HepG2 (cell line): ENCODE measurements at regions not wholly inside any gene's neighbourhood (a gene's known extent, or its start where the extent isn't known, plus 50 kb on each side); places are given as distances from the start of the nearest gene placed in this dataset.
A peak's percentile ranks its signal among the peaks of the same experiment; 100 is the strongest.

Source experiments
- ATAC-seq: fragments of 200-7000 bp; cut with Tn5 transposase; 3 replicates; pipeline ENCODE4 v1.9.1; 2020; ENCODE audit warnings: mild to moderate bottlenecking, moderate library complexity
- BruUV-seq: library from RNA; stranded (reverse); fragments of 400-500 nt; replicated peaks from 2 replicates; lab custom pipeline; 2021; lab: Mats Ljungman, UMichigan
- CTCF ChIA-PET: fragments of 300-600 bp; formaldehyde crosslinking; extraction: SDS; loops from one replicate; lab custom pipeline; 2021; ENCODE audit warnings: low total read pairs, inconsistent platforms, low intra/inter-chr PET ratio; lab: Yijun Ruan, JAX
- POLR2A ChIA-PET: fragments of 350-600 bp; sonication (Branson Sonifier 250); formaldehyde crosslinking; loops from one replicate; lab custom pipeline; 2020; ENCODE audit warnings: antibody characterized with exemption, inconsistent platforms; lab: Yijun Ruan, JAX
- DNase-seq: peaks from one replicate; pipeline ENCODE4 v3.0.0-alpha.2; 2015; ENCODE audit warnings: low spot score
- FAIRE-seq: peaks from 3 replicates; lab custom pipeline; 2011; peaks lifted over from hg19 to GRCh38; lab: Jason Lieb, UNC
- H2AFZ ChIP-seq: one replicate; pipeline ENCODE4 v1.6.1; 2011; ENCODE audit warnings: low read length, inconsistent platforms
- H3K27ac ChIP-seq: fragments of 300-600 bp; 3 replicates; pipeline ENCODE4 v1.8.0; 2011; ENCODE audit warnings: mixed run types, mild to moderate bottlenecking, mixed read lengths, low read length, inconsistent platforms; ENCODE audit not compliant: insufficient read depth; ENCODE audit errors: extremely low read length
- H3K27me3 ChIP-seq, 2 experiments: fragments of 200-600 bp in 1 of 2; 2 replicates in 1 of 2; 3 replicates in 1 of 2; pipeline versions ENCODE4 v1.6.0 to v1.8.0; 2011; ENCODE audit warnings: low read length in 2 of 2, mild to moderate bottlenecking in 2 of 2, moderate library complexity in 2 of 2, inconsistent platforms in 1 of 2; ENCODE audit not compliant: insufficient read depth in 2 of 2, control insufficient read depth in 1 of 2
- H3K36me3 ChIP-seq, 2 experiments: fragments of 200-600 bp in 1 of 2; replicated peaks in 1 of 2; 2 replicates in 1 of 2; 3 replicates in 1 of 2; pipeline versions ENCODE4 v1.5.1 to v1.8.0; 2011; ENCODE audit warnings: low read length in 2 of 2, inconsistent platforms in 1 of 2; ENCODE audit not compliant: insufficient read depth in 2 of 2, control insufficient read depth in 1 of 2
- H3K4me1 ChIP-seq: 2 replicates; pipeline ENCODE4 v1.5.1; 2012; ENCODE audit warnings: low read length, inconsistent platforms; ENCODE audit not compliant: insufficient read depth
- H3K4me2 ChIP-seq: 2 replicates; pipeline ENCODE4 v1.6.0; 2011; ENCODE audit warnings: low read depth, low read length, inconsistent platforms
- H3K4me3 ChIP-seq, 3 experiments: fragments of 200-600 bp in 1 of 3; sonication (generic), shearing (Covaris generic) in 1 of 3; replicated peaks in 1 of 3; 2 replicates each; pipeline ENCODE4 v1.5.1; 2011 to 2016; ENCODE audit warnings: low read length in 3 of 3, inconsistent platforms in 2 of 3, low read depth in 2 of 3, mild to moderate bottlenecking in 2 of 3, control low read depth in 1 of 3, mixed read lengths in 1 of 3; ENCODE audit not compliant: insufficient read depth in 1 of 3
- H3K79me2 ChIP-seq: one replicate; pipeline ENCODE4 v1.6.1; 2011; ENCODE audit warnings: low read length, inconsistent platforms; ENCODE audit not compliant: insufficient read depth
- H3K9ac ChIP-seq: 2 replicates; pipeline ENCODE4 v1.6.0; 2011; ENCODE audit warnings: mild to moderate bottlenecking, low read depth, low read length, inconsistent platforms; ENCODE audit not compliant: insufficient read depth
- H3K9me3 ChIP-seq: 2 replicates; pipeline ENCODE4 v1.5.1; 2012; ENCODE audit warnings: mild to moderate bottlenecking, low read length
- H4K20me1 ChIP-seq: 2 replicates; pipeline ENCODE4 v1.6.0; 2011; ENCODE audit warnings: inconsistent platforms, mild to moderate bottlenecking, low read length, moderate library complexity; ENCODE audit not compliant: insufficient read depth
- ARID3A ChIP-seq: IDR thresholded peaks from 2 replicates; pipeline ENCODE4 v1.6.1; 2012; ENCODE audit warnings: low read depth, low read length, improper control_type of control experiment
- ASH2L ChIP-seq: fragments of 300-600, 200-600 bp; sonication (generic); IDR thresholded peaks from 2 replicates; pipeline ENCODE4 v1.7.0; 2017; ENCODE audit warnings: low read depth, mild to moderate bottlenecking, moderate library complexity, mixed read lengths, low read length; ENCODE audit not compliant: insufficient read length
- ETV5 ChIP-seq: IDR thresholded peaks from 2 replicates; pipeline ENCODE4 v1.6.1; 2018; ENCODE audit warnings: missing biosample characterization, missing genetic modification reagents, inconsistent platforms, borderline replicate concordance
- HHEX ChIP-seq: IDR thresholded peaks from 2 replicates; pipeline ENCODE4 v1.6.1; 2016; ENCODE audit warnings: control low read depth
- PITX1 ChIP-seq: sonication (generic); formaldehyde crosslinking; IDR thresholded peaks from 2 replicates; pipeline ENCODE4 v1.5.1; 2020; ENCODE audit warnings: mild to moderate bottlenecking, missing genetic modification reagents
- ZBTB33 ChIP-seq: sonication (generic); formaldehyde crosslinking; IDR thresholded peaks from 2 replicates; pipeline ENCODE4 v1.4.0; 2020; ENCODE audit warnings: missing genetic modification reagents
- WGBS: methylation state at CpG from one replicate; pipeline ENCODE4 v1.1.6; 2017; ENCODE audit warnings: low lambda C conversion rate; 5-methylcytosine and 5-hydroxymethylcytosine counted together
- in situ Hi-C: cut with HindIII; loops from 2 replicates; pipeline ENCODE4 v1.10.0; 2017; ENCODE audit warnings: low pct_unique_long_range_greater_than_20kb; ENCODE audit not compliant: extremely low pct_ligation_motif_present
- intact Hi-C: fragments of 100-400 bp; cut with micrococcal nuclease; formaldehyde crosslinking; loops from one replicate; pipeline ENCODE4 v1.10.0; 2022; ENCODE audit not compliant: unreplicated experiment
- TF ChIP-seq, protein P1 (sequence below): sonication (generic); formaldehyde crosslinking; IDR thresholded peaks from 2 replicates; pipeline ENCODE4 v1.4.0; 2020; ENCODE audit warnings: missing genetic modification reagents

- POLR2A ChIA-PET, result interaction anchor here (1.7 kb wide), 1 partner anchor 31 kb away, joined by 8 read pairs; no protein-coding TSS in a partner anchor
- Histone ChIP-seq H3K27me3 (no peaks in the 10 kb centered on the region), H3K9me3 (no peaks in the 10 kb centered on the region), H3K4me3 (no peak overlapping the region), H3K36me3 (no peaks in the 10 kb centered on the region), H2AFZ (no peak overlapping the region), H3K79me2 (no peaks in the 10 kb centered on the region), H4K20me1 (no peaks in the 10 kb centered on the region), H3K9ac (no peak overlapping the region), H3K27ac (peak overlapping the region; percentile 65), H3K4me1 (peaks cover 36% of the 10 kb centered on the region), H3K4me2 (peak overlapping the region; percentile 59)
- no peak for TF ChIP-seq HHEX (CRISPR knock-in tag)
- TF ChIP-seq ARID3A, result 0 out of 2 replicates have a peak, but pooled peaks have one; percentile 52
- 0 out of 2 replicates have a peak, but pooled peaks have one; percentile 2 for TF ChIP-seq ZBTB33 (CRISPR knock-in tag)
- 0 out of 2 replicates have a peak, but pooled peaks have one; percentile 26 for TF ChIP-seq PITX1 (CRISPR knock-in tag)
- peak; percentile 32 for TF ChIP-seq ASH2L
- TF ChIP-seq, protein P1, sequence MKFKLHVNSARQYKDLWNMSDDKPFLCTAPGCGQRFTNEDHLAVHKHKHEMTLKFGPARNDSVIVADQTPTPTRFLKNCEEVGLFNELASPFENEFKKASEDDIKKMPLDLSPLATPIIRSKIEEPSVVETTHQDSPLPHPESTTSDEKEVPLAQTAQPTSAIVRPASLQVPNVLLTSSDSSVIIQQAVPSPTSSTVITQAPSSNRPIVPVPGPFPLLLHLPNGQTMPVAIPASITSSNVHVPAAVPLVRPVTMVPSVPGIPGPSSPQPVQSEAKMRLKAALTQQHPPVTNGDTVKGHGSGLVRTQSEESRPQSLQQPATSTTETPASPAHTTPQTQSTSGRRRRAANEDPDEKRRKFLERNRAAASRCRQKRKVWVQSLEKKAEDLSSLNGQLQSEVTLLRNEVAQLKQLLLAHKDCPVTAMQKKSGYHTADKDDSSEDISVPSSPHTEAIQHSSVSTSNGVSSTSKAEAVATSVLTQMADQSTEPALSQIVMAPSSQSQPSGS (CRISPR knock-in tag), result 0 out of 2 replicates have a peak, but pooled peaks have one; percentile 18
- no peak for TF ChIP-seq ETV5 (CRISPR knock-in tag)
- ATAC-seq (peak; percentile 80), FAIRE-seq (peak; percentile 36), DNase-seq (no peak)
- 72% methylated on average over 13 of the region's 13 CpGs for WGBS
- in situ Hi-C loops (no loop called here), intact Hi-C loops (no loop called here)
- no TSS peak for BruUV-seq
- CTCF ChIA-PET, result no interaction called here
Observed at GRCh38 chr10:33476757-33477273, 142.3 kb upstream of the NRP1 start.
